Inflammatory macrophage (primary cell): ENCODE measurements at regions not wholly inside any gene's neighbourhood (a gene's known extent, or its start where the extent isn't known, plus 50 kb on each side); places are given as distances from the start of the nearest gene placed in this dataset.
"Not testable (repeated sequence)": the region's sequence is repeated elsewhere in the genome, so short reads cannot be mapped to it uniquely, and the experiment has no call there.

Source experiments
- DNase-seq, 2 donors: peaks; one replicate each; pipeline ENCODE4 v3.0.0-alpha.2; 2020 to 2022

DNA sequence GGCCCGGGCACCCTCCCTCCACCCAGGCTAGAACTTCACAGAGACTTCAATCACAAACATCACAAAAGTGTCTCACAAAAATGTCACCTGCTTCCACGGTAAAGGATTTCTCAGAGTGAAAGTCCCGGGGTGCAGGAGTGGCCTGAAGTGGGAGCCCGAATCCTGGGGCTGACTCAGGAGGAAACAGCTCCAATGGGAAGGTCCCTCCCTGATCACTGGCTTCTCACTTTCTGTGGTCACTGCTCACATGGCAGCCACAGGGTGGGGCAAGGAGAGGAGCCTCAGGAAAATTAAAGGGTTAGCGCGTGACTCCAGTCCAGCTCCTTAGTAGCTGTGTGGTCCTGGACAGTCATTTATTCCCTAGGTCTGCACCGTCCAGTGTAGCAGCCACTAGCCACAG lies 564.5 kb upstream of the B3GAT1 start:
- no peak for DNase-seq

DNA sequence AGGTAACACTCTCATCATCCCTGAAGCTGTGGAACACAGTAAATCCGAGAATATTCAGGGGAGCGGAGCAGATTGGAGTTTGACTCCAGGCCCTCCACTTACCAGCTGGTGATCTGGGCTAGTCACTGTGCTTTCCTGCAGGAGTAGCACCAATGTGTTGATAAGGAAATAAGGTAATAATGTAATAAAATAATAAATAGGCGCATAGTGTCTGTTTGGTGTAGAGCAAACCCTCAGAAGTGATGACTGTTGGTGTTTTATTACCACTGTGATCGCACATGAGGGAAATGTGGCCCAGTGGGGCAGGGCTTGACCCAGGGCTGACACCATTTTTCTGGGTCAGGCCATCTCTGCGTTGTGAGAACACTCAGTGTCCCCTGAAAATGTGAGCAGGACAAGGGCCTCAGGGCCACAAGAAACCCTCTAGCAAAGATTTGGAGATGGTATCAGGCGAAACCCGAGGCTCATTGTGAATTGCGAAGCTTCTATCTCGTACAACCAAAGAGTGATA lies 563.9 kb upstream of the B3GAT1 start:
- no peak for DNase-seq

DNA sequence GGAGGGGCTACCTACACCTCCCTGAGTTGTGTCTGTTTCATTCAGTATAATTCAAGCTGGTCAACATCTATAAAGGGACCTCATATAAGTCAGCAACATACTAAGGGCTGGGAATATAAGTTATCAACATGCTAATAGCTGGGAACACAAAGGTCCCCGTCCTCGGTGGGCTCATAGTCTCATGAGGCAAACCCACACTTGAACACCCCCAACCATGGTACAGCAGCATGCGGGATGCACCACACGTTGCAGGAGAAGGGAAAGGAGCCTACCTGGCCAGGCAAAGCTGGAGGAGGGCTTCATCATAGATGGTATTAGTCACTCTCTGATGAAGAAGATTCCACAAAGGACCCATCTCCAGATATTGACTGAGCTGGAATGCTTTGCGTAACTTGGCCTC lies 561.8 kb upstream of the B3GAT1 start:
- DNase-seq: no peak

DNA sequence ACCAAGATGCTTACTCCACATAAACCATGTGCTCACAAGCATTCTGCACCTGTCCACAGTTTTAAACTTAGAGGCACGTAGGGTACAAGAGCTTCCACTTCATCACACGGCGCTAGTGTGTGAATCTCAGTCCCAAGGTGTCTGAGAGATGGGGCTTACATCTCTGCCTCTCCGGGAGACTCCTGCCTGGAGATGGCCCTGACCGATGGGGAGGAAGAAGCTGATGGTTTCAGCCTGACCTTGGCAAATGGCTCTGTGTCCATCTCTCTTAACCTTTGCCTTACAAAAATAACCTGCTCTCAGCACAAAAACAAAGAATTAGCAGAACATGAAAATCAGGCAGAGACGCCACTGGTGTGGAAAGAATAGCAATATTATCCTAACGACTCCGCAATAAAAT lies 559.3 kb upstream of the B3GAT1 start:
- DNase-seq: no peak

DNA sequence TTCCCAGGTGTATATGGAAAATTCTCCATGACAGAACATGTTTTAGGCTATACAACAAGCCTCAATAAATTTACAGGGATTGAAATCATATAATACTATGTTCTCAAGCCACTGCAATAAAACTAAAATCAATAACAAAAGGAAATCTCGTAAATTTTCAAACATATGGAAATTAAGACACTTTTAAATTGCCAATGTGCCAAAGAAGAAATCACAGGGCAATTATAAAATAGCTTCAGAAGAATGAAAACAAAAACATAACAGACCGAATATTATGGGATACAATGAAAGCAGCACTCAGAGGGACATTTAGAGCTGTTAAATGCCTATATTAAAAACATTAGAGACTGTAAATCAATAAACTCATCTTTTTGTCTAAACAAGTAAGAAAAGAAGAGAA lies 555.7 kb upstream of the B3GAT1 start:
- DNase-seq: no peak

DNA sequence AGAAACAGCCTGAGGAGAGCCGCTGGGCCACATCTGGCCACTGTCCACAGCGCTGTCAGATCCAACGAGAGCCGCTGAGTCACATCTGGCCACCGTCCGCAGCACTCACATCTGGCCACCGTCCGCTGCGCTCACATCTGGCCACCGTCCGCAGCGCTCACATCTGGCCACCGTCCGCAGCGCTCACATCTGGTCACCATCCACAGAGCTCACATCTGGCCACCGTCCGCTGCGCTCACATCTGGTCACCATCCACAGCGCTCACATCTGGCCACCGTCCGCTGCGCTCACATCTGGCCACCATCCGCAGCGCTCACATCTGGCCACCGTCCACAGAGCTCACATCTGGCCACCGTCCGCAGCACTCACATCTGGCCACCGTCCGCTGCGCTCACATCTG lies 549.3 kb upstream of the B3GAT1 start:
- not testable (repeated sequence) for DNase-seq

DNA sequence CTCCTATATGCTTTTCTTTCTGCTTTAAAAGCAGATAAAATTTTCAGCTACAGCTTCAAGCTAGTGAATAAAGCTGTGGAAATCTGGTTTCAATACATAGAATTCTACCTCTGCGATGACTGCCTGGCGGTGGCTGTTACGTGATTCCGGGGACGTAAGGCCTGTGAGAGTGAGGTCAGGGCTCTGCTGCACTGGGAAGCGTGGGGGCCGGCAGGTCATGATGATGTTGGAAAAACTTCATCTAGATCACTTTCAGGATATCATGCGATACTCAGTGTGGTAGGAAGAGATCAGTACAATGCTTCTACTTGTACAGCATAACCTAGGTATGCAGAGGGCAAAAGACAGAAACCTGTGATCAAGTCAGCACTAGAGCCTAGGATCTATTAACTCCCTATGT lies 546.8 kb upstream of the B3GAT1 start:
- DNase-seq: no peak

DNA sequence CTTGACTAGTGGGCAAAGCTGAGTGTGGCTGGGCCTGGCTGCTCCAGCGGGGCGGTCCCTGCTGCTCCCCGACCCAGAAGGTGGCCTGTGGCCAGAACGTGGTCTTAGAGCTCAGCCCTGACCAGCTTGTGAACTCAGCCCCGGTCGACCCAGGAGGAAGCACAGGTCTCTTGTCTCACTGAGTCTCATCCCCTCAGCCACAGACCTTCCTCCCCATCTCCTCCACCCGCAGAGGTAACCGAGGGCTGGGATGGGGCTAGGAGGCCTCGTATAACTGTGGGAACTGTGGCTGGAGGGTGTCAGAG lies 546.2 kb upstream of the B3GAT1 start:
- no peak for DNase-seq

DNA sequence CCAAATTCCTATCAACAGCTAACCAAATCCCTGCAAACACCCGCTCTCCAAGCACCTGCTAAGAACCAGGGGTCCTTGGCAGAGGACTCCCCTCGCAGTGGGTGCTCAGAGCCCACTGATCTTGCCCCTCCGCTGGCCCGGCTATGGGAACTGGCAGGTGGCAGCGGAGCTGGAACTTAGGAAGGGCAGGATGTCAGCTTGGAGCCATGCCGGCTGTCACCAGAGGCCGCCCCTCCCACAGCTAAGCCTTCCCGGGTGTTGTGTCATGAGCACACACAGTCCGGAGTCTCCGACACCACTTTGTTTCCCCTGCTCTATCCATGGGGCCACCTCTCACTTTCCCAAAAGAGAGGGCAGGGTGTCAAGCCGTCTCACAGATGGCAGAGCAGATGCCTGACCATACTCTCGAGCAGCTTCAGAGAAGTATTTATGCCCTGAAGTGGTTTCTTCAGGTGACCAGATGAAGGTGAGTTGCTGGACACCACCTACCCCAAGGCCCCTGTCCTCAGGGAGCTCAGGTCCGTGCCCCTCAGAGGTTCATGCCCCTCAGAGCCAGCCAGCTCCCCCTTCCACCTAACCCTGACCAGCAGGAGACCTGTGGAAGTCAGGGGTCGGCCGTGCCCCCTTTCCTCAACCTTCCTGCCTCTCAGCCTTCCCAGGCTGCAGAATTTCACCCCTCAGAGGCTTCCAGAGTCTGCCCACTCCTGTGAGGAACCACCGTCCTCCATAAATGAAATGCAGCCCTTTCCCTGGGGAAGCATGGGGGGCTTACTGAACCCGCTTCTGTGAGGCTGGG lies 545.7 kb upstream of the B3GAT1 start:
- no peak for DNase-seq

DNA sequence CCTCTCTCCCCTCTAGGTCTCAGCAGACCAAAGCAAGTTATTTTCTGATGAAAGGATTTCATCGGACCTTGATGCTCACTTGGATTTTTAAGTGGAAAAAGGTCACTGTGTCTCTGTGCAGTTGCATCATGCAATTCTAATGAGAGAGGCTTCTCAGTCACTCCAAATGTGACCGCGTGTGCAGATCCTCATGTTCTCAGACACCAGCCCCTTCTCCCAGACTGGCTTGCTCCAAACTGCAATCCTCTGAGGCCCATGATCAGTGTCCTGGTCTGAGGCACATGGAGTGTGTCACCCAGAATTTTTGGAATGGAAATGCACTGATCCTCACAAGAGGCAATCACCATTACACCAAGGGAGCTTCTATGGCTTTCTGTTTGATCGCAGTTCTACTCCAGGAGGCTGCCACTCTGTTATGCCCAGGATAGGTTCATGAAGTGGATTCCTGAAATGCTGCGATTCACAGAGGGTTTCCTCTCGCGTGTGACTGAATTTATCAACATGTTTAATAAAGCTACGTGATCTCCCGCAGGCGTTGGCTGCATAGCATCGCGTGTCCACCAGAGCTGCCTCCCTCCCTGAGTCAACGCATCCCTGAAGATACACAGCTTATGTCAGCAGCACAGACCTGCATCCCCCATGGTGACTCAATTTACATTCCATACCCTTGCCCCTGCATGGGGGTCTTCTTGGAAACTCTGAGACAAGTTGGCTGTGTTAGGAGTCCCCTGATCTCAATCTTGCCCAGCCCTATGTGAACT lies 544.6 kb upstream of the B3GAT1 start:
- DNase-seq: no peak

DNA sequence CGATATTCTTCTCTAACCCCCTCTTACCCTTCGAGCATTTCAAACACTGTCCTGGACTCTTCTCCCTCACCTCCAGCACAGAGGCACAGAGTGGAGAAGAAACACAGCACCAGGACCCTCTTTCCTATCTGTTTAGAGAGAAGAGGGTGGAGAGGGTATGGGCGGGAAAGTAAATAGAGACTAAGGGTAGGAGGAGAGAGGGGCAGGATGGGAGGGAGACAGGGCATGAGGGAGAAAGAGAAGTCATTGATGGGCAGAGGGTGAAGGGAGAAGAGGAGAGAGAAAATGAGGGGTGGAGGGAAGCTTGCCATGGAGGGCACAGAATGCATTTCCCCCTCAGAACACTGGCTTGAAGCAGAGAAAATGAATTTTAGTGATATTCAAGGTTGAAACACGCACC lies 543.9 kb upstream of the B3GAT1 start:
- not testable (repeated sequence) for DNase-seq

DNA sequence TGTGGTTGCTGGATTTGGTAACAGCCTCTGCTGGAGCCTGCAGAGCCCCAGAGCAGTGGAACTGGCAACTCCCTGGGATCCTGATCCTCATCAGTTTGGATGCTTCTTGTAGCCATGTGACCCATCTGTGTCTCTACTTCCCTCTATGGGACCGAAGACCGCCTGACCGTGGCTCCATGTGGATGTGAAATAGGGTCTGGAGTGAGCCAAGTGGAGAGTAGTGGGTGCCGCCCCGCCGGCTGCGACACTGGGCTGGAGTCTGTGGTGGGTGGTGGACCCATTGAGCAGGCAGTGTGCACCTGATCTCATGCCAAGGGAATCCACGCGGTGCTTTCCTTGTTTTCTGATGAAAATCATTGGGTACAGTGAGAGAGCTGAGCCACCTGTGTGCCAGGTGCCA lies 543.2 kb upstream of the B3GAT1 start:
- no peak for DNase-seq

DNA sequence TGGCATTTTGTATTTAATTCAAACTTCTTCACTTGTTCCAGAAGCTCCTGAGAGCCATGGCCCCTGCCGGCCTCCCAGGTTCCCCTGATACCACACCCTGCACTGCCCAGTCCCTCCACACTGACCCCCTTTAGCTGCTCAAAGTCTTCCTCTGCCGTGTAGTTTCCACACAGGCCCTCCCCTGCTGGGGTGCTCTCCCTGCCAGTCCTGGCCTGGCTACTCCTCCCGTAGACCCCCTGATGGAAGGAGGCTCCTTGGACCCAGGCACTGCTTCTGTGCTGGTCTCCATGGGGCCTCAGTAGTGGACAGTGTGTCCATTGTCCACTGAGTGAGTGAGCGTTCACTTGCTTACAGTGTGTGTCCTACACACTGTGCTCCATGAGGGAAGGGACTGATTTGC lies 542.4 kb upstream of the B3GAT1 start:
- not testable (repeated sequence) for DNase-seq

DNA sequence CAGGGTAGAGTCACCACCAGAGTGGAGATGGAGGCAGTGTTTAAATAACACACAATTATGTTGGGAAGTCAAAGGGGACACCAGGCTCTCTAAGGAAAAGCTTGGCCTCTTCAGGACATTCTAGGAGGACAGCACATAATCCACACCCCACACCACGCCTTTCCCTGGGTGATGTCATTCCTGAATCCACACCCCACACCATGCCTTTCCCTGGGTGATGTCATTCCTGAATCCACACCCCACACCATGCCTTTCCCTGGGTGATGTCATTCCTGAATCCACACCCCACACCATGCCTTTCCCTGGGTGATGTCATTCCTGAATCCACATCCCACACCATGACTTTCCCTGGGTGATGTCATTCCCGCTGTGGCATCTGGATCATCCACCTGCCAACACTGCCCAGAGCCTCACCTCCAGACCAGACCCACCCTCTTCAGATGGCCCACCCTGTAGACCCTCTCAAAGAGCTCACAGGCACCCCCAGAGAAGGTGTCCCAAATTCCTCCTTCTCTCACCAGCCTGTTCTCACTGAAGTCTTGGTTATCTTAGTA lies 541.5 kb upstream of the B3GAT1 start:
- DNase-seq: not testable (repeated sequence)

DNA sequence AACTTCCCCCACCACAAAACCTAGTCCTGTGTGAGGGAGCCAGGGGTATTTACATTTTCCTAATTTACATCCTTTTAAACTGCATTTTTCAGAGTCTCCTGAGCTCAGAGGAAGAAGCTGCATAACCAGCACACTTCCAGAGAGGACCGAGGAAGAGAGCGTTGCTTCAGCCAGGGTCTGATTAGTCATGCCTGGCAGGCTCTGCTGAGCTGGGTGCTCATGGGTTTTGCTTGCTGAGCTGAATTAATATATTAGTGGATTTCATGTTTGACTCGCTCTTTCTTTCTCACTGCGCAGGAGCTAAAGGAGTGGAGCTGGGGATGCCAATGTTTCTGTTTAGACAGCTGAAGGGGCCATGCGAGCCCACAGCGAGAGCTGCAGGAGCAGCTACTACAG lies 539.3 kb upstream of the B3GAT1 start:
- DNase-seq: no peak

DNA sequence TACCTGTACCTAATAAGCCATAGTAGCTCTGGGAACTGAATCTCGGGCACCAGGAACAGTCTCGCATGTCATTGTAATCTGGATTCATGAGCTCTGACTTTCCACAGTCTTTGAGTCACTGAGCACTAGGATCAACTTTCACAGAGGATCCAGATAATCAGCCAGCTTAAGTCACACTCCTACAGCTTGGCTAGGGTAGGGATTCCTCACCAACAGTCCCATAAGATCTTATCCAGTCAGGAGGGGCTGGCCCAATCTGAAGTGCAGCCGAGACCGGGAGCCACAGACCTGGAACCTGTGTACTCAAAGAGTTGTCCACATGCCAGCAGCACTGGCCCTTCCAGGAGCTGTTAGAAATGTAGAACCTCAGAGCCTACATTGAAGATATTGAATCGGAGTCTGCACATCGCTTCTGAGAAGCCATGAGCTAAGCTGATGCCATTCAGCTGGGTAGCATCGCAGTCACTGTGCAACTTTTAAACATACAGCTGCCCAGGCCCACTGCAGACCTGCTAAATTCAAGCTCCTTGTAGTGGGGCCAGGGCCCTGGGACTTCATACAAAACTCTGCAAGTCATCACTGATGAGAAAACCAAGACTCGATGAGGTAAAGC lies 538.8 kb upstream of the B3GAT1 start:
- no peak for DNase-seq

DNA sequence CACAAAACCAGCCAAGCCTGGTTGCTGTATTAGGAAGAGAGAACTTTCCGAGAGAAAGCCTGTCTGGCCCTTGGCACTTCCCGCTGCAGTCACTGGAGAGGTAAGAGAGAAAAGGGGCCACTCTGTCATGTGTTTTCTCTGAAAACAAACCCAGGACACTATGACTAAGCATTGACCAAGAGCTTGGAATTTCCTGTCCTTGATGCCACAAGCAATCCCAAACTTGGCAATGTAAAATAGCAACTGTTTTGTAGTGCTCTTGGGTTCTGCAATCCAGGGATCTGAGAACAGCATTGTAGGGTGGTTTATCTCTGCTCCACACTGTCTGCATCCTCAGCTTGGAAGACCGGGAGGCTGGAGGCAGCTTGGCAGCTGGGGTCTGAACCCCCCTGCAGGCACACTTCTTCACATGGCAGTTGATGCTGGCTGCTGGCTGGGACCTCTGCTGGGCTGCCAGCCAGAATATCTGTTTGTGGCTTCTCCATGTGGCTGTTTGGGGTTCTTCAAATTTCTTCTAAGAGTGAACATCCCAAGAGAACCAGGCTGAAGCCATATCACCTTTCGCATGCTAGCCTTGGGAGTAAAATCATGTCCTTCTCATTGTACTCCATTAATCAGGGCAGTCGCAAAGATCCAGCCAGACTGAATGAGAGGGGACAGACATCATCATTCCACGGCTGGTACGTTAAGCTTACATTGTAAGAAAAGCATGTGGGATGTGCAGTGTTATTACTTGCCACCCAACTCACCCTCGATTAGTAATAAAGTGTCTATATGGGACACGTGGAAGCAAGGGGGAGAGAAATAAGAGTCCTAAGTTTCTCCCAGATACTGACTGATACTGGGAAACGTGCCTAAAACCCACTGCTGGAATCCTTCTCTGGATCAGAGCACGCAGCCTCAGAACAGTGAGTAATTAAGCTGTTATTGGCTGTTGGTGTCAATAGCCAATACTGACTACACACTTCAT lies 537.4 kb upstream of the B3GAT1 start:
- DNase-seq: no peak

DNA sequence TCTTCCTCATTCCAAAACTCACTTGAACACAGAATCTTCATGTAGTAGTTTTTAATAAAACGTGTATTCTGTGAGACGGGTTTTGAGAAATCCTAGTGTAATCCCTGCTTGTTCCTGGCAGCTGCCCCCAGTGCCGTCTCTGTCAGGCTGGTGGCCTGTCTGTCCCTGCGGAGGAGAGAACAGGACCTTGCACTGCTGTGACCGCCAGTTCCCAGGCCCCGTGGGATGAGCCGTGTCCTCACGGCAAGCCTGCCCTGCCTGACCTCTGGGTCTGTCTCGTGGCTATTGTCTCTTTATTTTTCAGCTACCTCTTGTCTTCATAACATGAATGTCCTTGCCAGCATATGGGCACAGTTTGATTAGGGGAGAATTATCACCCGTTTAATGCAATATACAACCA lies 535.5 kb upstream of the B3GAT1 start:
- no peak for DNase-seq

DNA sequence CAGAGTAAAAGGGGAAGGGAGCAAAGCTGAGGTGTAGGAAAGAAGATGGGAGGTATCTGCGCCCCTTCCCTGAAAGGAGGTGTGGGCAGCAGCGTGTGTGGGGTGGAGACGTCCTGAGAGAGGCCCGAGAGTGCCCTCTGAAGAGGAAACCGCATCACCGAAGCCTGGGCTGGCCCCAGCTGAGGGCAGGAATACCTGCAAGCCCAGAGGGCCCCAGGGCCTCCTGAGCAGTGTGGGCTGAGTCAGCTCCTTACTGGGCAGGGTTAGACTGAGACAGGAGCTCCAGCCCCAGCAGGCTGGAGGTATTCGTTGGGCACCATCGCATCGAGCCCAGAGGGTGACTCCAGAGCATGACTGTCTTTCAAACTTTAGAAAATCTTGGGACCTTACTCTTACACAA lies 534.0 kb upstream of the B3GAT1 start:
- no peak for DNase-seq

DNA sequence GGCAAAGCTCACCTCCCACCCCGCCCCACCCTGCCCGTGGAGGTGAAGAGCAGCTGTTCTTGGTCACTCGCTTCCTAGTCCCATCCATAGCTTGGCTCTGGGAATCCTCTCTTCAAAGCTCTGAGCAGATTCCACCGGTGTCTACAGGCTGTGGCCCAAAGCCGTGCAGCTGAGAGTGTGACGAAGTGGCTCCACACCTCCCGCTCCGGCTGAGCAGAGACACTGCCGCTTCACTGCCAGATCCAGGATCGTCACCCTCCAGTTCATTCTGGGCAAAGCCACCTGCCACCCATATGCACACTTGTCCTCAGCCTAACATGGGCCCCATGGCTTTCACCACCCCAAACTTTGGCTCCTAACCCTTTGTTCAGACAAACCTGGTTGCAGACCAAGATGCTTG lies 532.9 kb upstream of the B3GAT1 start:
- DNase-seq: no peak

DNA sequence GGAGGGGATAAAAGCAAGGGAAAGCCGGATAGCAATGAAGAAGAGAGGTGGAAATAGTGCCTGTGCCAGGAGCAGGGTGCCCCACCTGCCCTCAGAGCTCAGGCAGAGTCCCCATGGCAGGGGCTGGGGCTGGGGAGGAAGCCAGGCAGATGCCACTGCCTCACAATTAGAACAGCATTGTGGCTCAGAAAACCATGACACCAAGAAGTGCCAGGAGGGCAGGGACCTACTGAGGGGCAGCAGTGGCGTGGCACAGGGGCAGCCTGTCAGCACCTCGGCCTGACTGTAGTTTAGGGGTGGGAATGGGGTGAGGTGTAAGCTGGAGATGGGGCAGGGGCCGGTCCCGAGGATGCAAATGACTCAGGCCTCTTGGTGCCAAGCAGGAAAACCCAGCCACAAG lies 532.1 kb upstream of the B3GAT1 start:
- no peak for DNase-seq

DNA sequence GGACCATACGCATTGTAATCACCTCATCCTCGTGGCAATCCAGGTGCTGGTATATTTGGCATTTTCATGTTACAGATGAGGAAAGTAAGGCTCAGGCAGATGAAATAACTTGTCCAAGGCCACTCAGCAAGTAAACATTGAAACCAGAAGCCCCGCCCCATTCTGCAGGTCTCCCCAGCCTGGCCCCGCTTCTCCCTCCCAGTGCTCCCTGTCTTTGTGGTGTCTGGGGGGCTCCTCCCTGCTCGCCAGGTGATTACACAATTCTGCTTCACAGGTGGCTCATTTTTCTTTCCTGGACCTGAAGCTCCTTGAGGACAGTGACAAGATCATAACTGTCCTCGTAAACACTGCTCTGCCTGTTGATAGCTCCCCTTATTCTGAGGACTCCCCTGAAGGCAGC lies 531.5 kb upstream of the B3GAT1 start:
- DNase-seq: no peak
